Upper lobe of right lung (tissue), 1 donor: ENCODE measurements at regions not wholly inside any gene's neighbourhood (a gene's known extent, or its start where the extent isn't known, plus 50 kb on each side); places are given as distances from the start of the nearest gene placed in this dataset.

Experiments
- ATAC-seq: fragments of 200-7000 bp; cut with Tn5 transposase; one replicate; pipeline ENCODE4 v1.9.1; 2020; ENCODE audit warnings: mild to moderate bottlenecking, moderate library complexity
- DNase-seq: peaks from one replicate; pipeline ENCODE4 v3.0.0-alpha.2; 2020
- H3K27ac ChIP-seq: fragments of 200-600 bp; one replicate; pipeline ENCODE4 v1.8.0; 2022
- H3K27me3 ChIP-seq: fragments of 200-600 bp; one replicate; pipeline ENCODE4 v1.8.0; 2022; ENCODE audit warnings: mild to moderate bottlenecking
- H3K36me3 ChIP-seq: fragments of 200-600 bp; one replicate; pipeline ENCODE4 v1.8.0; 2022
- H3K4me1 ChIP-seq: fragments of 200-600 bp; one replicate; pipeline ENCODE4 v1.8.0; 2022
- H3K4me3 ChIP-seq: fragments of 200-600 bp; one replicate; pipeline ENCODE4 v1.8.0; 2022; ENCODE audit warnings: mild to moderate bottlenecking
- H3K9me3 ChIP-seq: fragments of 200-600 bp; one replicate; pipeline ENCODE4 v1.8.0; 2022
- intact Hi-C: fragments of 100-400 bp; cut with DNase I; formaldehyde crosslinking; loops from one replicate; pipeline ENCODE4 v1.11.0; 2022
- TF ChIP-seq, protein P1 (sequence below): fragments of 200-600 bp; IDR thresholded peaks from one replicate; pipeline ENCODE4 v1.8.0; 2022; ENCODE audit warnings: antibody characterized with exemption
- donor health status: DM: no; HTN: yes; CAD: no; lungs with severe emphysema.

DNA sequence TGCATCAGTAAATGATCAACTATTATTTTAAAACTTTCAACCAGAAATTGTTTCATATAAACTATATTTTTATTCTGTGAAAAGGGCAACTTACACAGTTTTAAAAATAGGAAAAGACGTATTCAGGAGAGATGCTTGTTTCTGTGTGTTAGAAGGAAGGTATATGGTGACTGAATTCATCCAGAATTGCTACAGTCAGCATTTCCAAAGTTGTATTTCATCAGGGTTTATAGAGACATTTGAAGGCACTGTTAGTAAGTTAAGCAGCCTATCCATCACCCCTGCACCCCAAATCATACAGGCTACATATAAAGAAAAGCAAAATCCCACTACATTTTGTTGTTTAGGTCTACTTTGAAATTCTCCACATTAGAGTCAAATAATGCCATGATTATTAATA is 716.0 kb downstream of the KCTD16 start:
- no peak for ATAC-seq
- TF ChIP-seq, protein P1, sequence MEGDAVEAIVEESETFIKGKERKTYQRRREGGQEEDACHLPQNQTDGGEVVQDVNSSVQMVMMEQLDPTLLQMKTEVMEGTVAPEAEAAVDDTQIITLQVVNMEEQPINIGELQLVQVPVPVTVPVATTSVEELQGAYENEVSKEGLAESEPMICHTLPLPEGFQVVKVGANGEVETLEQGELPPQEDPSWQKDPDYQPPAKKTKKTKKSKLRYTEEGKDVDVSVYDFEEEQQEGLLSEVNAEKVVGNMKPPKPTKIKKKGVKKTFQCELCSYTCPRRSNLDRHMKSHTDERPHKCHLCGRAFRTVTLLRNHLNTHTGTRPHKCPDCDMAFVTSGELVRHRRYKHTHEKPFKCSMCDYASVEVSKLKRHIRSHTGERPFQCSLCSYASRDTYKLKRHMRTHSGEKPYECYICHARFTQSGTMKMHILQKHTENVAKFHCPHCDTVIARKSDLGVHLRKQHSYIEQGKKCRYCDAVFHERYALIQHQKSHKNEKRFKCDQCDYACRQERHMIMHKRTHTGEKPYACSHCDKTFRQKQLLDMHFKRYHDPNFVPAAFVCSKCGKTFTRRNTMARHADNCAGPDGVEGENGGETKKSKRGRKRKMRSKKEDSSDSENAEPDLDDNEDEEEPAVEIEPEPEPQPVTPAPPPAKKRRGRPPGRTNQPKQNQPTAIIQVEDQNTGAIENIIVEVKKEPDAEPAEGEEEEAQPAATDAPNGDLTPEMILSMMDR, result no peak
- Histone ChIP-seq H3K27ac (no peak overlapping the region), H3K9me3 (no peaks in the 10 kb centered on the region), H3K4me3 (no peak overlapping the region), H3K4me1 (no peaks in the 10 kb centered on the region), H3K36me3 (no peaks in the 10 kb centered on the region), H3K27me3 (no peaks in the 10 kb centered on the region)
- intact Hi-C loops, result no loop called here
- DNase-seq, result no peak

DNA sequence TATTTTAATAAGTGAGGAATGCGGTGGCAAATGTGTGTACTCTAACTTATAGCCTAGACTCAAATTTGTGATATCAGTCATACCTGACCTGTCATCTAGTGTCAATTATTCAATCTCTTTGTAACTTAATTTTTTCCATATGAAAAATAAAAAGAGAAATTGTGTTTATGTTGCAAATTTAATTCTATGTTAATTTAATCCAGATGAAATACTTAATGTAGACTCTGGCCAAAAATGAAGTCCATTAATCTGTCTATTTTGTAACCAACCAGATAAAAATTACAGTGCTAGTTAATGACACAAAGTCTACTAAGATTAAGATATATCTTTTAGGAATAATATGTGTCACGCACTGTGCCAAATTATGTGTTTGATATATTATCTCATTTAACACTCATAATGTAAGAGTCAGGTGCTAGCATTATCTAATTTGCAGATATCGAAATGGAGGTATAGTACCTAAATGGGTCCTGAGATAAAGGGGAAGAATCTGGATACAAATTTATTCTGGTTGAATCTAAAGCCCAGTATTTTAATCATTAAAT is 712.1 kb downstream of the KCTD16 start:
- intact Hi-C loops, result no loop called here
- TF ChIP-seq, protein P1, result no peak
- Histone ChIP-seq H3K4me1 (no peaks in the 10 kb centered on the region), H3K27me3 (no peaks in the 10 kb centered on the region), H3K27ac (no peak overlapping the region), H3K4me3 (no peak overlapping the region), H3K36me3 (no peaks in the 10 kb centered on the region), H3K9me3 (no peaks in the 10 kb centered on the region)
- ATAC-seq (no peak), DNase-seq (no peak)

DNA sequence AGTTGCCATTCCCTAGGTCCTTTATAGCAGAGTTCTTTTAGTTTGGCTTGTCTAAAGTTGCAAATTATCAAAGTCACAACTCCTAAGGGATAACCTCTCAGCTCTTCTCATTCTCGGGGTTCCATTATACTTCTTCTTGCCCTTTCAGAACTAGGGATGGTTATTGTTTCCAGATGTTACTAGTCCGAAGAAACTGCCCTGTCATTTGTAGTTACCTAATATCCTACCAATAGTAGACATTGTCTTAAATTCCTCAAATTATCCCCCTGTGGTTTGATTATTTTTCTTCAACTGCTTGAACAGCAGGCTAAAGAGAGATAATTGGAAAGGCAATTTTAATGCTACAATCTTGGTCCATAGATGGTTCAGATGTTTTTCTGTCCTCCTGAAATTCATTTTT is 709.8 kb downstream of the KCTD16 start:
- Histone ChIP-seq H3K36me3 (no peaks in the 10 kb centered on the region), H3K4me1 (no peaks in the 10 kb centered on the region), H3K27ac (no peak overlapping the region), H3K9me3 (no peaks in the 10 kb centered on the region), H3K4me3 (no peak overlapping the region), H3K27me3 (no peaks in the 10 kb centered on the region)
- ATAC-seq (no peak), DNase-seq (no peak)
- TF ChIP-seq, protein P1, result no peak
- intact Hi-C loops, result no loop called here

DNA sequence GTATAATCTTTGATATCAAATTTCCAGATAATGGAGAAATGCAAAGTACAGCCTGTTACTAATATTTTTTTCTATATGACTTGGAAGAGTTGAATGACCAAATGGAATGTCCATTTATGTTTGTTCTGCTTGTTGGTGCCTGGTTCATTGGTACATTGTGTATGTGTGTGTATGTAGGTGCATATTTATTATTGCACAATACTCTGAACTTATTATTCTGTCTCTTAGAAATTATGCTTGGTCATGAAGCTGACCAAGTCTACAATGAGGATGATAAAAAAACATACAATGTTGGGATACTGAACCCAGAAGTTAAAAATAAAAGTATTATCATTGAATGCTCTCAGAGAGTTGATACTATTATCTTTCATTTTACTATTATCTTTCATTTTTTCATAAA is 706.3 kb downstream of the KCTD16 start:
- intact Hi-C loops, result no loop called here
- Histone ChIP-seq H3K4me1 (no peaks in the 10 kb centered on the region), H3K27ac (no peak overlapping the region), H3K9me3 (no peaks in the 10 kb centered on the region), H3K27me3 (no peaks in the 10 kb centered on the region), H3K4me3 (no peak overlapping the region), H3K36me3 (no peaks in the 10 kb centered on the region)
- DNase-seq (no peak), ATAC-seq (no peak)
- TF ChIP-seq, protein P1, result no peak

DNA sequence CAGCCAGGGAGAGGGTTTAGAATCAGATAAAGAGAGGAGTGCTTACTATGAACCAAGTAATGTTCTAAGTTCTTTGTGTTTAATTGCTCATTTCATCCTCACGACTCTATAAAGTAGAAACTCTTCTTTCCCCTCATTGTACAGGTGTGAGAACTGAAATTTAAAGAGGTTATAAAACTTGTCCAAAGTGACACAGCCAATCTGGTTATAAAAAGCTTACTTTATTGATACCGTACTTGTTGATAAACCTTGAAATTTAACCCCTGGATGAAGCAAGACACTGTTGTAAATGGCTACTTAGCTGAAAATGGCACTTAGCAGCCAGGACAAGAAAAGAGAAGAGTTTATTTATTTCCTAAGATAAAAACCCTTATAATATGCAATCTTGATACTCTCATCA is 702.4 kb downstream of the KCTD16 start:
- TF ChIP-seq, protein P1, result no peak
- no peaks in the 10 kb centered on the region for H3K36me3 ChIP-seq
- H3K9me3 ChIP-seq, result no peaks in the 10 kb centered on the region
- no peak for DNase-seq
- no peak overlapping the region for H3K27ac ChIP-seq
- H3K27me3 ChIP-seq, result no peaks in the 10 kb centered on the region
- H3K4me3 ChIP-seq, result no peak overlapping the region
- intact Hi-C loops, result no loop called here
- H3K4me1 ChIP-seq, result no peaks in the 10 kb centered on the region
- ATAC-seq, result no peak

DNA sequence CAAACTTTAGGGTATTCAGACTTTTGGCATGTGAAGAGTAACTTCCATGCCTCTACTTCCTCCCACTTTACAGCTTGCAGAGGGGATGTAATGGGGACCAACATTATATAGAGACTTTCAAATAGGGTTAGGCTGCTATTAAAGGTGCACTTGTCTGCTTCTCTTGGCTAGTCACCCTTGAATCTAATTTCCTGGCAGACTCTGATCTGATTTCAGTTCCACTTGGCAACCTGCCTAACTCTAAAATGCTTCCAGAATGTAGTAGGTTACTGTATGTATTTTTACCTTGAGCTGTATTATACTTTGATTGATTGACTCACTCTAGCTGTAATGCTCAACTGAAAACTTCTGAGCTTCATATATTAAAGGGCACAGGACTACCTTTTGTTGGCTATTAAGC is 693.4 kb downstream of the KCTD16 start:
- Histone ChIP-seq H3K27ac (no peak overlapping the region), H3K27me3 (no peaks in the 10 kb centered on the region), H3K4me3 (no peak overlapping the region), H3K9me3 (no peaks in the 10 kb centered on the region), H3K4me1 (no peaks in the 10 kb centered on the region), H3K36me3 (no peaks in the 10 kb centered on the region)
- no peak for DNase-seq
- intact Hi-C loops, result no loop called here
- TF ChIP-seq, protein P1, result no peak
- no peak for ATAC-seq
